ENCODE measurements at regions not wholly inside any gene's neighbourhood (a gene's known extent, or its start where the extent isn't known, plus 50 kb on each side); places are given as distances from the start of the nearest gene placed in this dataset.

GRCh38 chr16:80355335-80355734 is 185.5 kb upstream of the DYNLRB2 start:
- no peak for DNase-seq

DNA sequence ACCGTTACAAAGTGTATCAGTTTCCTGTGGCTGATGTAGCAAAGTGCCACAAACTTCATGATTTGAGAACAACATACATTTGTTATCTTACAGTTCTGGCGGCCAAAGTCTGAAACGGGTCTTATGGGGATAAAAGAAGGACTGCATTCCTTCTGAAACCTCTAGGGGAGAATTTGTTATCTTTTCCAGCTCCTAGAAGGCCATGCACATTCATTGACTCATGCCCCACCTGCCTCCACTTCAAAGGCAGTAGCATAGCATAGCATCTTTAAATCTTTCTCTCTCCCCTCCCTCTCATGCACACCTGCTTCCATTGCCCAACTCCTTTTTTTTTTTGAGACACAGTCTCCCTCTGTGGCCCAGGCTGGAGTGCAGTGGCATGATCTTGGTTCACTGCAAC is 190.7 kb upstream of the DYNLRB2 start:
- no peak for DNase-seq

GRCh38 chr16:80347900-80348299 is 192.9 kb upstream of the DYNLRB2 start:
- no peak for DNase-seq

DNA sequence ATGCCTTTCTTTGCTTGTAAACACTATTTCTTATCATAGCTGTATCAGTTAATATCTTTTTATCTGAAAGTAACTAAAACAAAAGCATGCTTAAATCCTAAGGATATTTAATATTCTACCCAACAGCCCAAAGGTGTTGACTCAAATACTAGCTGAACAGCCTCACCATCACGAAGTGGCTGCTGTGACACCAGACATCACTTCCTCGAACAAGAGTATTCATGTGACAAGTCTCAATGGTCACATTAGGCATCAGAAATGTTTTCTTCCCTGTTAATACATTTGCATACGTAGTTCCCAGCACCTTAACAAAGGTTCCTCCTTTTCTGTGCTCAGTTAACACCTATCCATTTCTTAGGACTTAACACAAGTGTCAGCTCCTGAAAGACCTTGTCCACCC is 193.8 kb upstream of the DYNLRB2 start:
- no peak for DNase-seq

- no peak for DNase-seq
Observed at GRCh38 chr16:80346111-80346632, 194.6 kb upstream of the DYNLRB2 start.

- no peak for DNase-seq
Observed at GRCh38 chr16:80345701-80346100, 195.1 kb upstream of the DYNLRB2 start.

- DNase-seq: no peak
Observed at GRCh38 chr16:80344570-80344969, 196.2 kb upstream of the DYNLRB2 start.

DNA sequence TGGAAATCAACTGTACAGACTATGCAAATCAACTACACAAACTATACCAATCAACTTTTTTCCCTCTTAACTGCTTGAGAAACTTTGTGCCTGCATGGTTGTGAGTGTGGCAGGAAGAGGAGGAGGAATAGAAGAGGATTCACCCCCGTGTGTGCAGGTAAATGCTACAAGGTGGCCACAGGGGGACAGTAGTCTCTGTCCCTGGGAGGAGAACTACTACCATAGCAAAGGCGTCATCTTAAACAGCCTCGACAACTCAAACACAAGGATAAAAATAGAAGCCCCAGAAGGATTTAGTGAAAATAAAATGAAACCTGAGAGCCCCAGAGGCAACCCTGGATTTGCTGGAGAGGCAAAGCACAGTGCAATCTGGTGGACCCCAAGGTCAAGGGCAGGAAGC is 199.5 kb upstream of the DYNLRB2 start:
- DNase-seq: no peak

- no peak for DNase-seq
Observed at GRCh38 chr16:80337786-80338185, 203.0 kb upstream of the DYNLRB2 start.

GRCh38 chr16:80330803-80331202 is 210.0 kb upstream of the DYNLRB2 start:
- DNase-seq: no peak

- no peak for DNase-seq
Observed at GRCh38 chr16:80330150-80330549, 210.6 kb upstream of the DYNLRB2 start.

DNA sequence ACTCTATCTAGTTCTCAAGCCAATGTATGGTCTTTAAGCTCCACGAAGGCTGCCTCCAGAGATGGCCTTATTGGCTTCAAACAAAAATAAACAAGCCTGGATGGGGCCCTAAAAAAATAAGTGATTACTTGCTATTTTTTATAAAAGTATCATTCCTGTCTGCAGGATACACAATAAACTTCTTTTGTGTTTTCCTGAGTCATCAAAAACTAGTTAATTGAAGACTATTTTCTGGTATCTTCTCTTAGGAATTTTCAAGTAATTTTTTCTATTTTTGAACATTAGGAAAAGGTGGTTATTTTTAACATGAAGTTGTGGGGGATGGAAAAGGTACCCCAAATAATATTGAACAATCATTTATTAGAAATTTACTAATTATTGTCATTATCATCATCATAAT is 213.1 kb upstream of the DYNLRB2 start:
- no peak for DNase-seq

DNA sequence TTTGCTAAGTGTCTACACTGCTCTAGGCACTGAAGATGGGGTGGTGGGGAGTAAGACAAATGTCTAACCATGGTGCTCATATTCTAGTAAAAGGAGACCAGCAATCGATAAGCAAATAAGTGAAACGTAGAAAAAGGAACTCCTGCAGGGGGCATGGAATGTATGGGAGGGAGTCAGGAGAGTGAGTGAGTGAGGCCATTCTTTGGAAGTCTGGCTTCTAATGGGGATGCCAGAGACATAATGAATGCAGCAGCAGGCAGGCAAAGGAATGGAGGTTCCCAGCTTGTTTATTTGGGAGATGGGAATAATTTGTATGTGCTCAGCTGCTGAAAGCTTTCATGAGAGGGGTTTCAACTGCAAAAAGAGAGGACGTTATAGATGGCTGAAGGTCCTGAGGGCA is 216.4 kb upstream of the DYNLRB2 start:
- no peak for DNase-seq

DNA sequence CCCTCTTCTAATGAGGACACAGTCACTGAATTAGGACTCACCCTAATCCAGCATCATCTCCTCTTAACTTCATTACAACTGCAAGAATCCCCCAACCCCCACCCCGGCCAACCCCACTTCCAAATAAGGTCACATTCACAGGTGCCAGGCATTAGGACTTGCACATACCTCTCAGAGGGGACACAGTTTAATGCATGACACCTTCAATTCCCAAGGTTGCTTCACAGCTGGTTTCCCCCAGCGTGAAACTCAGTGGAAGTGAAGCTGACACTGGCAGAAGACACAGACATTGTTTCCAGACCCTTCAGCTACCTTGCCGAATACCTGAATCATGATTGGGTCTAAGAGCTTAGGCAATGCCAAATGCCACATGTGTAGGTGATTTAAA is 217.0 kb upstream of the DYNLRB2 start:
- no peak for DNase-seq

DNA sequence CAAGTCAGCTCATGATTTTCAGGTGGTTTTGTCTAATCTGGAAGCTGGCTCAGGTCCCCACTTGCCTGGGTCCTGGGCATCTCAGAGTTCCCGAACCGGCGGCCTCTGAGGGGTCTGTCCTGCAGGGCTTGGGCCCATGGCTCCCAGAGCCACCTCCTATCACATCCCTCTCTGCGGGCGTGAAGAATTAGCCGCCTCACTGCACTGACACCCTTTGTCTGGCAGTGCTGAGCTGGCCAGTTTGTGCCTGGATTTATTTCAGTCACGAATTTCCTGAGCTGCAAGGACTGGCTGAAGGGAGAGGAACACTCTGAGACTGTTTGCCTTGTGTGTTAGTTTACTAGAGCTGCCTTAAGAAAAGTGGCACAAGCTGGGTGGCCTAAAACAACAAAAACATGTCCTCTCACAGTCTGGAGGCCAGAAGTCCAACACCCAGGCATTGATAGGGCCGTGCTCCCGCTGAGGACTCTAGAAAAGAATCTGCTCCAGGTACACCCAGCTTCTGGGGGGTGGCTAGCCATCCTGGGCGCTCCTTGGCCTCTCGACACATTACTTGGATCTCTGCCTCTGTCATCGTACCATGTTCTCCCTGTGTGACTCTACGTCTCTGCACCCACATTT is 217.5 kb upstream of the DYNLRB2 start:
- no peak for DNase-seq

DNA sequence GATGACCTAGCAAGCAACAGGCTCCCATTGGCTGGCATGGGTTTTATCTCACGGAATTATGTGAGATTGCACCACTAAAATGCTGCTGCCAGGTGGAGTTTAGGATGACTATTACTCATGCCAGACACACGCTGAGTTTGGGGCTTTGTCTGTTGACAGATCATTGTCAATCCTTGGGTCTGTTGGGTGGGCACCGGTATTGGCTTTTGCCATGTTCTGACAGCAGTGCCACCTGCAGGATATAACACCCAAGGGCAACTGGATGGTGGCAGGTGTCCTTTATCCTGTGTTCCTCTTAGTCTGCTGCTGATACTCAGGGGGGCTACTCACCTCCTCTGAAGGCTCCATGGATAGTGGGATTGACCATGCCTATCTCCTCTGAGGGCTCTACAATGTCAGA is 221.6 kb upstream of the DYNLRB2 start:
- DNase-seq: no peak

DNA sequence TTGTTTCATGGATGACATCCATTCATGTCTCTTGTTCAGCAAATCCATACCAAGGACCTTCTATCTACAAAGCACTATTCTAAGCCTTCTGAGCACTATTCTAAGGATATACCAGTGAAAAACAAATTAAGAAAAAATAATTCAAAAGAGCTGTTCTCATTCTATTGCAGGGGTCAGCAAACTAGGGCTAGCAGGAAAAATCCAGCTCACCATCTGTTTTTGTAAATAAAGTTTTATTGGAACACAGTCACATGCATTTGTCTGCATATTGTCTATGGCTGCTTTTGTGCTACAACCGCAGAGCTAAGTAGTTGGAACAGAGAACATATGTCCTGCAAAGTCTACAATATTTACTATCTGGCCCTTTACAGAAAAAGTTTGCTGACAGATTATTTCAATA is 222.7 kb upstream of the DYNLRB2 start:
- DNase-seq: no peak

GRCh38 chr16:80317599-80318037 is 223.2 kb upstream of the DYNLRB2 start:
- DNase-seq: no peak

DNA sequence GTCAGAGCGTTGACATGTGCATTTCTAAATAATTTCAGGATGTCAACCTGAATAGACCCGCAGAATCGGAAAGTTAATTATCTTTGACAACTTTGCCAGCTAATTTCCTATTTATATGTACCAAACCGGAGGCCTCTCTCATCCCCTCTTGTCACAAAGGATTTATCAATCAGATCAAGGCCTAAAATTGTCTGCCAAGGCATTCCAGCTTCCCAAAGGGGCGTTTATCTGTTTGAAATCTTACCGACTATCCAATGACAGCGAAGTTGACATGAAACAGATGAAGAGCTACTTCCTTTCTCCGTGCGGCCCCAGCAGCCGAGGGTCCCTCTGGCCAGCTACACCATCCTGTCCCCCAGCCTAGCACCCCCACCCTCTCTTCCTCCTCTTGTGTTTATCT is 223.7 kb upstream of the DYNLRB2 start:
- no peak for DNase-seq

GRCh38 chr16:80314042-80314441 is 226.8 kb upstream of the DYNLRB2 start:
- DNase-seq: no peak

- DNase-seq: no peak
Observed at GRCh38 chr16:80309178-80309577, 231.6 kb upstream of the DYNLRB2 start.

DNA sequence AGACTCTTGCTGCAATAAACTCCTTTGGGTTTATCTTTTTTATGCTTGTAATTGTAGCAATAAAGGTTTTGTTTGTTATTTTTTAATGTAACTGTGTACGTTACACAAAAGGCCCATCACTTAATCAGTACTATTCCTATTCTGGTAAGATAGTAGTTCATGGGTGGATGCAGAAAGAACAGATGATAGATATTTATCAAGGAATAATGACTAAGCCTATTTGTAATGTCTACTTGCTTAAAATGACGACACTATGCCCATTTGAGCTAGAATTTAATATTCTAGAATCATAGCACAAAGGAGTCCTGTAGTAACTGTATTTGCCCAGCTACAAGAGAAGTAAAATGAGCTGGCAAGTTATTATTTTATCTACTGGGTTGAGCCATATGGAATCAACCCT is 235.4 kb upstream of the DYNLRB2 start:
- DNase-seq: no peak

DNA sequence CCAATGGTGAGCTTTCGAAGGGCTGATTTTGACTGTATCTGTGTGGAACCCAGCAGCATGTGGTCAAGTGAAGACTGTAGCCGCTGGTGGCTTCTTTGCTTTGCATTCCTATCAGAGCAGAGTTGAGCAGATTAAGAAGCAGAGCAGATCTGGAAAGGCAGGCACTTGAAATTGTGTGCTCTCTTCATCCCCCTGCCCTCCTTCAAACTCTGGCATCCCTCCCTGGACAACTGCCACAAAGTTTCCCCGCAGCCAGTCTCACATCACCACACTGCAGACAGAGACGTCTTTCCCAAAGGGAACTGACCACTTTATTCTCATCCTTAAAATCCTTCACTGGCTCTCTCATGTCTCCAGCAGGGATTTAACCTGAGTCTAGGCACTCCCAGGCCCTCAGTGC is 237.1 kb upstream of the DYNLRB2 start:
- no peak for DNase-seq

DNA sequence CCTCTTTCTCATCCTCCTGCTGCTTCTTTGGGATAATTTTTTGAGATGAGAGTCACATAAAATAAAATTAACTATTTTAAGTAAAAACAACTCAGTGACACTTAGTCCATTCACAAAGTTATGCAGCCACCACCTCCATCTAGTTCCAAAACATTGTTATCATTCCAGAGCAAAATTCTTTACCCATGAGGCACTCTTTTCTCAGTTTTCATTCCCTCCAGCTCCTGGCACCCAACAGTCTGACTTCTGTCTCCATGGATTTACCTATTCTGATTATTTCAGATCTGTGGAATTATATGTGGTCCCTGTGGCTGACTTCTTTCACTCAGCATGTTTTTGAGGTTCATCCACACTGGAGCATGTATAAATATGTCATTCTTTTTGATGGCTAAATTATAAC is 239.9 kb upstream of the DYNLRB2 start:
- no peak for DNase-seq

DNA sequence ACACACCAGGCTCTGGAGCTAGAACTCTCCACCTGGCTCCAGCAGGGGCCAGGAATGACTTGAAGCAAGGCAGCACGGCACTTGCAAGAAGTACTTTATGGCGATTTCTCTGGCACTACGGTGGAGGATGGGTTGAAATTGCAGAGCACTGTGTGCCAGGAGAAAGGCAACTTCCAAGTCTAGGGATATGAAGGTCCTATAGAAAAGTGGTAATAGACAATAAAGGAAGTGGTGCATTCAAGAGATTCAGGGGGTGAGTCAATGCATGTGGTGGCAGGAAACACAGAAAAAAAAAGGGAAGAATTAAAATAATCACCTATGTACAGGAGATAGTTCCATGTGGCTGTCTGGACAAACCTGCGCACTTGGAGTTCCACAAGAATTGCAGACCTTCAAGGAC is 240.3 kb upstream of the DYNLRB2 start:
- no peak for DNase-seq
